Mucosa of gallbladder (tissue), 1 donor: ENCODE measurements at regions not wholly inside any gene's neighbourhood (a gene's known extent, or its start where the extent isn't known, plus 50 kb on each side); places are given as distances from the start of the nearest gene placed in this dataset.

ENCODE experiments used
- DNase-seq: peaks from one replicate; pipeline ENCODE4 v3.0.0-alpha.2; 2020; ENCODE audit warnings: low spot score
- donor health status: DM: no; HTN: no; CAD: no.

GRCh38 chr10:130900441-130901160, 410.9 kb downstream of the TCERG1L start:
- no peak for DNase-seq

DNA sequence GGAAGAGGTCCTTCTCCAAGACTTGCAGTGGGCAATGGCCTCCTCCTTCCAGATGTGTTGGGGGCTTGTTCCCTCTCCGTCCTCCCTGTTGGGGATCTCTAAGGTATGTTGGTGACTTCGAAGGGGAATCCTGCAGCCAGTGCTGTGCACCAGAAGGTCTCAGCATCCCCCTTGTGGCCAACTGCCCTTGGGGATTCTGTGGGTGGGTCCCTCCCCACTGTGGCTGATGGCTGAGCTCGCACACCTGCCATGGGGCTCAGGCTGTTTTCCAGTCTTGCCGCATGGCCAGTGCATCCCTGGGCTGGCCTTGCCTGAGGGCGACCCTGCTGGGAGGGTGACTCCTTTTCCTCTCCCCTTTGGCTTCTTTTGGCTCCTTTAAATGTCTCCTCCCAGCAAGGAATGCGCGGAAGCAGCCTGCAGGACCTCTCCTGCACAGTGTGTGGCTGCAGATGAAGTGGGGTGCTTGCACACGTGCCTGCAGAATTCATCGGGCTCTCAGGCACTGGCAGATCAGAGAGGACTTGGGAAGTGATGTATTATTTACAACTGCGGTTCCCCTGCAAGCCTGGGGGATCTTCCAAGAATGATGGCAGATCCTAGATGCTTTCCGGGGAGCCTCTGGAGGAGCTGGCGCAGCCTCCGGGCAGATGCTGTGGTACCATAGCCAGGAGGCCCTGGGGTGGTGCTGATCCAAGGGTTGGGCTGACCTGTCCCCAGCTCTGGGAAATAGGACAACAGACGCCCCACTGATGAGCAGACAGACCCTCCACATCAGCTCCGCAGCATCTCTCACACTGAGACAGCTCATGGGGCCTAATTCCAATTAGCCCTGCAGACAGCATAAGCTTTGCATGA, 410.0 kb downstream of the TCERG1L start:
- DNase-seq: no peak

GRCh38 chr10:130902471-130902870, 409.1 kb downstream of the TCERG1L start:
- DNase-seq: no peak

- DNase-seq: no peak
These were observed 408.6 kb downstream of the TCERG1L start for GRCh38 chr10:130902929-130903328.

DNA sequence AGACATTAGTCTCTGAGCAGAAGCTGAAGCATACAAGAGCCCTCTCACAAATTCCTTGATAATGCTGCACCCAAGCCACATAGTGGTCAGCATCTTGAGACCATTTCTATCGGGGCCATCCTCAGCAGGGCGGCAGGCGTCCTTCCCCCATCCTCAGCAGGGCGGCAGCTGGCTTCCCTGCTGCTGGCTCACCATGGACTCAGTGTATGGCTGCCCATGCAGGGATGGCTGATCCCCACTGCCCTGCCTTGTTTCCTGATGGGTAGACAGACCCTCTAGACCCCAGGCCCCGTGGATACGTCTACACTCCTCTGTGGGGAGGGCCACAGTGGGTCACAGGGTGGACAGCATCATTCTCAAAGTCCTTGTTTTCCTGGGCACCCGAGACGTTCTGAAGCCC, 406.8 kb downstream of the TCERG1L start:
- no peak for DNase-seq

GRCh38 chr10:130905386-130905785, 406.1 kb downstream of the TCERG1L start:
- no peak for DNase-seq

GRCh38 chr10:130905921-130906320, 405.6 kb downstream of the TCERG1L start:
- no peak for DNase-seq

- no peak for DNase-seq
These were observed 400.7 kb downstream of the TCERG1L start for GRCh38 chr10:130910848-130911247.

GRCh38 chr10:130913844-130914243, 397.7 kb downstream of the TCERG1L start:
- DNase-seq: no peak

- no peak for DNase-seq
These were observed 397.2 kb downstream of the TCERG1L start for GRCh38 chr10:130914367-130914766.

DNA sequence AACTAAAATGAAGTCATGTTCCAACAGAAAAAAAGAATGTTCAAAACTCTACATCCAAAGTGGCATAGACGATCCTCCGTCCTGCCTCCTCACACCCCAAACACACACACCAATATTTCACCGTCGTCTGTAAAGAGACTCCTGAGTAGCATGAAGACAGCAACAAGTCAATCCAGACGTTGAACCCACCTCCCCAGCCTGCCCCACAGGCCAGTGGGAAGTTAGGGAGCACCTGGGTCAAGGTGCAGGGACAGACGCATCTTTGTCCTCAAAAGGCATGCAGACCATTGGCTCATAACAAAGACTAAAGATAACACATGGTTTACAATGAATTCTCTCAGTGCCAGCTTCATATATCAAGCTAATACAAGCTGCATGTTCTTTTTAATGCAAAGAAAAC, 396.5 kb downstream of the TCERG1L start:
- DNase-seq: no peak

DNA sequence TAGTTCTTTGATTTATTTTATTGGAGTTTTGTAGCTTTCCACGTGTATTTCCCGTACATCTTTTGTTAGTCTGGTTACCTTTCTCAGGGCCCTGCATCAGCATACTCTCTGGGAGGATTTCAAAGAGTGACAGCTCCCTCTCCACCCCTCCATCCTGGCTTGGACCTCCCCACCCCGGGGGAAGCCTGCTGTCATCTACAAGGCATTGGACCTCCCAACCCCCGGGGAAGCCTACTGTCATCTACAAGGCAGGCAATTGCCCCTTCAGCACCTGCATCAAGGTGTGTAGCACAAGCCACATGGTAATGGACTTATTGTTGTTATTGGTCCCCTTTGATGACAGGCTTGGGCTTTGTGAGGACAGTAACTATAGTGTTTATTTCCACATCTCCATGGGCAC, 390.1 kb downstream of the TCERG1L start:
- no peak for DNase-seq

DNA sequence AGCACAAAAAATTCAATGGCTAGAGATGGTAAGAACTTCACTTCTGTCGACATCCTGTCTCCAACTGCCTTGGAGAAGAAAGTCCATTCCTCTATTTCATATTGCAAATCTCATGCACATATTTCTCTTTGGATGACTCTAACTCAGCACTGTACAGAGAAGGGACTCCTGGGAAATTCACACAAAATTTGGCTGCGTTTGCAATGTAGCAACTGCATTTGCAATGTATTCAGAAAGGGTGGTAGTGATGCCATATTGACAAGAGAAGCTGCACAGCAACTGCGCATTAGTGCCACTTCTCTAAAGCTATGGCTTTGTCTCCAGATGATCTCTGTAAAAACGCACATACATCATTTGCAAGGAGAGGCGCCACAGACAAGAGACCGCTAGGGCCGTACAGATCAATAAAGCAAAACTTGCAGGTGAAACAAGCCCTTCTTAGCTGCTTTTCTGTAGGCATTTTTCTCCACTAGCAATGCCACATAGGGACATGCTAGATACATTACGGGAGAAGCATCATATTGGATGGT, 389.5 kb downstream of the TCERG1L start:
- DNase-seq: no peak

GRCh38 chr10:130923596-130923995, 387.9 kb downstream of the TCERG1L start:
- no peak for DNase-seq

- DNase-seq: no peak
These were observed 387.2 kb downstream of the TCERG1L start for GRCh38 chr10:130924138-130924819.

DNA sequence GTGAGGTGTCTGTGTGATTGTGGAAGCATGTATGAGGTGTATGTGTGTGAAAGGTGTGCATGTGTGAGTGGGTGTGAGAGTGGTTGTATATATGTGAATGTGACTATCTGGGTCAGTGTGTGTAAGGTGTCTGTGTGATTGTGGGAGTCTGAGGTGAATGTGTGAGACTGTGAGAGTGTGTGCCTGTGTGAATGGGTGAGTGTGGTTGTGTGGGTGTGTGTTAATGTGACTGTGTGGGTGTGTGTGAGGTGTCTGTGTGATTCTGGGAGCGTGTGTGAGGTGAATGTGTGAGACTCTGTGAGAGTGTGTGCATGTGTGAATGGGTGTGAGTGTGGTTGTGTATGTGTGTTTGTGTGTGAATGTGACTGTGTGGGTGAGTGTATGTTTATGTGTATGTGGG, 385.1 kb downstream of the TCERG1L start:
- no peak for DNase-seq

- DNase-seq: no peak
These were observed 384.4 kb downstream of the TCERG1L start for GRCh38 chr10:130927157-130927556.

DNA sequence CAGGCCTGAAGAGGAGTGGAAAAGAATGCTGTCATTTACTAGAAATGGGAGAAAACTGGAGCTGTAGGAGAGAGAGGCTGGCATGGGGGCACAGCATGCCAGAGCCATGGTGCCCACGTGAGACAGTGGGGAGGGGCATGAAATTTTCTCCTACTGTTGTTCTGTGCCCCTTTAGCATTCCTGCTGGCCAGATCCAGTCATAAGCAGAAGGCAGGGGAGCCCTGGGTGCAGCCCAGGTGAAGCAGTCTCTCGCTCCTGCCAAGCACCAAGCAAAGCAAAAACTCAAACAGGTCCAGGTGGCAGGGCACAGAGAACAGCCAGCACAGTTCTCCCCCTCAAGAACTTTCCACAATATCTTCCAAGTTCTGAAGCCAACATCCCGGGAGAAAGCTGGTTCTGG, 383.2 kb downstream of the TCERG1L start:
- DNase-seq: no peak

DNA sequence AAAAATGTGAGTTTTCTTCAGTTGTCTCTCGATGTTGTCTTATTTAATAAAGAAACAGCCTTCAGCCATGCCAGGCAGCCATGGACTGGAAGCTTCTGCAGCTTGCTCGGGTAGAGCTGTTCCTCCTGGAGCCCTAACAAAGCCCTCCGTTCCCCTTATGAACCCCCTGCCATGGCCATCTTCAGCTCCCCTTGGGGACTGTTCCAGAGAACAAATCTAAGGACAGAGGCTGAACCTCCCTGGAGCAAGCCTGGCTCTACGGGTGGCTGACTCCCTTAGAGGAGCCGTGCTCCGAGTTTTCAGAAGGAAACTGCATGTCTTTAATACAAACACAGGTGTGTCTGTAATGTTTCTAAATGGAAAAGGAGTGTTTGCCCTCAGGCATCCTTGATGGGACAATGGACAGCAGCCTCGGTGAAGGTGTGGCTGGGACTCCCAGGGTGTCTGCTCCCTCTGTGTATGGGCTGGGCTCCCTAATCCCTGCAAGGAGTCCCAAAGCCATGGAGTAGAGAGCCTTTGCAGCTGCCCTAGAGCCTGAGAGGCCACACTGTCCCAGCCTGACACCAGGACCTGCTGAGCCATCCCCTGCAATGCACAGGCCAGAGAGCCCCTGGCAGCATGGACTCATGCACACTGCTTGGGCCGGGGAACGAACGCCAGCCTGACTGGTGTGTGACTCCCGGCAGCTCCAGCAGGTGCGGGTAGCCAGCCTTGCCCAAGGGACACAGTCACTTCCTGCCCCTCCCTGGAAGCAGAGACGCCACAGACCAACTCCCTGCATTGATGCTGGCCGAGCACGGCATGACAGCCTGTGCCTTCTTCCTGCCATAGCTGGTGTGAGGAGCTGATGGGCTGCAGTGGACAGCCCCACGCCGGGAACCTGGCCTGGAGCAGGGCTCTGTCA, 381.8 kb downstream of the TCERG1L start:
- no peak for DNase-seq

DNA sequence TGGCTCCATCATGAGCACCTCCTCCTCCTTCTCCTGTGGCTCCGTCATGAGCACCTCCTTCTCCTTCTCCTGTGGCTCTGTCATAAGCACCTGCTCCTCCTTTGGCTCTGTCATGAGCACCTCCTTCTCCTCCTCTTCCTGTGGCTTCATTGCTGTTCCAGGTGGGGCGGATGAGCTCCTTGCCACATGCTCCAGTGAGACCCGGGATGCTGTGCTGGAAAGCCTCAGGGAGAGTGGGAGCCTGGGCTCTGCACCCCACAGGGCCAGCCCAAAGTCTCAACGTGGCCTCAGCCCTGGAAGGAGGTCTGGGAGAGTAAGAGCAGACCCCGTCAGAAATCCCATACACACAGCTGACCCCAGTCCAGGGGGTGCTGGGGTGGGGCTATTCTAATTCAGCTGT, 380.7 kb downstream of the TCERG1L start:
- DNase-seq: no peak

DNA sequence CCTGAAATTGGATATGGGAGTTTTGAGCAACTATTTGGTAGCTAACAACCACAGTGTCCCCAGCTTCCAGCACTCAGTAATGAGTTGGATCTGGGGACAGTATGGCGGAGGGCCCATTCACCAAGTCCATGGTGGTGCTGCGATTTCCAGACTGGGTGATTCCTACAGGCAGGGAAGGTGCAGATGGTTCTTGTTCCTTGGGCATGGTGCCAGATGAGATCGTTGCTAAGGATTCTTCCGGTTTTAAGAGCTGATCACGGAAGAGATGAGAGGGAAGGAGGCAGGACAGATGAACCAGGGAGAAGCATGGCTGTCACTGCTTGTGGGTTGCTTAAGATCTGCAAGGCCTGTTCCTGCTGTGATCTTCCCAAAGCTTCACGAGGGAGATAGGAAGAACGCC, 380.3 kb downstream of the TCERG1L start:
- no peak for DNase-seq
